Loucy (cell line): ENCODE measurements at regions not wholly inside any gene's neighbourhood (a gene's known extent, or its start where the extent isn't known, plus 50 kb on each side); places are given as distances from the start of the nearest gene placed in this dataset.

Experiments
- H2AFZ ChIP-seq: fragments of 200-600 bp; sonication (generic); 2 replicates; pipeline ENCODE4 v1.6.0; 2016; ENCODE audit warnings: antibody characterized with exemption, mild to moderate bottlenecking, low read length, moderate library complexity
- H3F3A ChIP-seq: fragments of 200-600 bp; 2 replicates; pipeline ENCODE4 v1.6.0; 2016; ENCODE audit warnings: antibody characterized with exemption, low read depth, mild to moderate bottlenecking
- H3K27me3 ChIP-seq: fragments of 200-600 bp; sonication (generic); 2 replicates; pipeline ENCODE4 v1.6.1; 2014; ENCODE audit warnings: low read length, mild to moderate bottlenecking; ENCODE audit not compliant: insufficient read depth, poor library complexity, severe bottlenecking
- H3K36me3 ChIP-seq: fragments of 200-600 bp; sonication (generic); 2 replicates; pipeline ENCODE4 v1.6.1; 2016; ENCODE audit warnings: low read length; ENCODE audit not compliant: insufficient read depth
- H3K4me1 ChIP-seq: fragments of 200-600 bp; sonication (generic); 2 replicates; pipeline ENCODE4 v1.5.1; 2014; ENCODE audit warnings: low read length, mild to moderate bottlenecking; ENCODE audit not compliant: insufficient read depth, poor library complexity, severe bottlenecking
- H3K4me2 ChIP-seq: fragments of 200-600 bp; sonication (generic); 2 replicates; pipeline ENCODE4 v1.6.0; 2014; ENCODE audit warnings: antibody characterized with exemption, low read length, low read depth, mild to moderate bottlenecking; ENCODE audit not compliant: poor library complexity, severe bottlenecking
- H3K4me3 ChIP-seq: fragments of 200-600 bp; sonication (generic); 2 replicates; pipeline ENCODE4 v1.5.1; 2014; ENCODE audit warnings: low read length, mild to moderate bottlenecking, mixed read lengths; ENCODE audit not compliant: poor library complexity, severe bottlenecking
- H3K79me2 ChIP-seq: fragments of 200-600 bp; sonication (generic); 2 replicates; pipeline ENCODE4 v1.6.1; 2014; ENCODE audit warnings: low read length; ENCODE audit not compliant: insufficient read depth
- H3K9ac ChIP-seq: fragments of 200-600 bp; sonication (generic); 2 replicates; pipeline ENCODE4 v1.6.0; 2014; ENCODE audit warnings: mild to moderate bottlenecking, low read depth, low read length, moderate library complexity; ENCODE audit not compliant: poor library complexity, severe bottlenecking
- H3K9me2 ChIP-seq: fragments of 200-600 bp; sonication (generic); replicated peaks from 2 replicates; pipeline ENCODE4 v1.6.1; 2016; ENCODE audit warnings: low read depth, low read length, mixed read lengths
- H3K9me3 ChIP-seq: fragments of 200-600 bp; sonication (generic); 2 replicates; pipeline ENCODE4 v1.6.1; 2014; ENCODE audit warnings: mild to moderate bottlenecking, antibody characterized with exemption, low read length, low read depth; ENCODE audit not compliant: insufficient read depth
- H4K20me1 ChIP-seq: fragments of 200-600 bp; sonication (generic); 2 replicates; pipeline ENCODE4 v1.6.0; 2014; ENCODE audit warnings: antibody characterized with exemption, low read length, mild to moderate bottlenecking; ENCODE audit not compliant: insufficient read depth, poor library complexity, severe bottlenecking
- EZH2phosphoT487 ChIP-seq: fragments of 200-600 bp; IDR thresholded peaks from 2 replicates; pipeline ENCODE4 v1.6.1; 2018; ENCODE audit warnings: antibody characterized with exemption, mild to moderate bottlenecking, moderate library complexity, borderline replicate concordance
- TF ChIP-seq, protein P1 (sequence below): fragments of 200-600 bp; sonication (generic); conservative IDR thresholded peaks from 2 replicates; pipeline ENCODE4 v1.5.1; 2014; ENCODE audit warnings: mild to moderate bottlenecking, antibody characterized with exemption, low read length

DNA sequence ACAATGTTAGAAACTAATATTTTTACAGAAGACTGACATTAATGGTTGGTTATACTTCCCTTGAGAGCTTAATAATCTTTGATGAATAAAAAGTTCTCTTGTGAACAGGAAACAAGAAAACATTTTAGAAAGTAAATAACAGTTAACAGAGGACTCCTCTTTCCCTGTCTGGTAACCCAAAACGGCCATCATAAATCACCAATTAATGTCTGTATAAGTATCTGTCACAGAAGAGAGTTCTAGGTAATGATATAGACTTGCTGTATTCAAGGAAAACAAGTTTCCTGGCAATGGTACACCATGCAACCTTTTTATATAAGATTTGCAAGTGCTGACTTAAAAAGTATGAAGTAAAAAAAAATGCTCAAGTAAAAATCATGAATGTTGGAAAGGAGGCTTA is 426.7 kb downstream of the SOX2 start:
- no peak overlapping the region for H3K4me3 ChIP-seq
- no peaks in the 10 kb centered on the region for H3F3A ChIP-seq
- H4K20me1 ChIP-seq, result no peaks in the 10 kb centered on the region
- no peaks in the 10 kb centered on the region for H3K79me2 ChIP-seq
- H3K9ac ChIP-seq, result no peak overlapping the region
- no peaks in the 10 kb centered on the region for H3K9me3 ChIP-seq
- H3K36me3 ChIP-seq, result no peaks in the 10 kb centered on the region
- H3K9me2 ChIP-seq, result no peaks in the 10 kb centered on the region
- H3K4me2 ChIP-seq, result no peak overlapping the region
- H3K4me1 ChIP-seq, result no peaks in the 10 kb centered on the region
- TF ChIP-seq EZH2phosphoT487, result no peak
- TF ChIP-seq, protein P1, sequence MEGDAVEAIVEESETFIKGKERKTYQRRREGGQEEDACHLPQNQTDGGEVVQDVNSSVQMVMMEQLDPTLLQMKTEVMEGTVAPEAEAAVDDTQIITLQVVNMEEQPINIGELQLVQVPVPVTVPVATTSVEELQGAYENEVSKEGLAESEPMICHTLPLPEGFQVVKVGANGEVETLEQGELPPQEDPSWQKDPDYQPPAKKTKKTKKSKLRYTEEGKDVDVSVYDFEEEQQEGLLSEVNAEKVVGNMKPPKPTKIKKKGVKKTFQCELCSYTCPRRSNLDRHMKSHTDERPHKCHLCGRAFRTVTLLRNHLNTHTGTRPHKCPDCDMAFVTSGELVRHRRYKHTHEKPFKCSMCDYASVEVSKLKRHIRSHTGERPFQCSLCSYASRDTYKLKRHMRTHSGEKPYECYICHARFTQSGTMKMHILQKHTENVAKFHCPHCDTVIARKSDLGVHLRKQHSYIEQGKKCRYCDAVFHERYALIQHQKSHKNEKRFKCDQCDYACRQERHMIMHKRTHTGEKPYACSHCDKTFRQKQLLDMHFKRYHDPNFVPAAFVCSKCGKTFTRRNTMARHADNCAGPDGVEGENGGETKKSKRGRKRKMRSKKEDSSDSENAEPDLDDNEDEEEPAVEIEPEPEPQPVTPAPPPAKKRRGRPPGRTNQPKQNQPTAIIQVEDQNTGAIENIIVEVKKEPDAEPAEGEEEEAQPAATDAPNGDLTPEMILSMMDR, result no peak
- H3K27me3 ChIP-seq, result no peaks in the 10 kb centered on the region
- H2AFZ ChIP-seq, result no peak overlapping the region

DNA sequence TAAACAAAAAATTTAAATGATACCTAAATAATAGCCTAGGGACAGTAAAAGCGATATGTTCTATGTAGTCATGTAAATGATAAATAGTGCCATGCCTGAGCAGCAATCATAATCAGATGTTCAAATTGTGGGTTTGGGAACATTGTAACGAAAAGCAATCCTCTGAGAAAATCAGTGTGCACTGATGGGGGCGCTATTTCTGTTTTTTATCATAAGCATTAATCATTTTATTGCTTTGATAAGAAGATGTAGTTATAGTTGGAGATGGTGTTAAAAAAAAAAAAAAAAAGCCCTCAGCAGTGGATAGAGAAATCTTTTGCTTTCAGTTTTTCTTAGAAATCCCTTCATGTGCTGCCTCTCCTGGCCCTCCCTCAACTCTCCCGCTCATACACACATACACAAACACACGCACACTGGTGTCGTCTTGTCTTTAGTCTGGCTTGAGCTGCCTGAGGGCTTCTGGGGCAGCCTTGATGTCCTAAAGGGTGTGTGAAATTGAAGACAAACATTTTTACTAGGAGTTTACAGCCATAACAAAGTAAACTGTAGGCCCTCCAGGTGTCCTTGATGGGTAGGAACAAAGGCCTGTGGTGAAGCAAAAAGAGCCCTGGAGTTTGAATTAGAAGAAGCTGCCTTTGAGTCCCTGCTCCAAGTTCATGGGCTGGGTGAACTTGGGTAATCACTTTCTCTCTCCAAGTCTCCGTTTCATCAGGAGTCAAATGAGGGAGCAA is 428.1 kb downstream of the SOX2 start:
- Histone ChIP-seq H3K4me3 (no peak overlapping the region), H2AFZ (no peak overlapping the region), H3K9me3 (no peaks in the 10 kb centered on the region), H3K9me2 (no peaks in the 10 kb centered on the region), H3K36me3 (no peaks in the 10 kb centered on the region), H3K27me3 (no peaks in the 10 kb centered on the region), H4K20me1 (no peaks in the 10 kb centered on the region), H3K9ac (no peak overlapping the region), H3K79me2 (no peaks in the 10 kb centered on the region), H3K4me2 (no peak overlapping the region), H3F3A (no peaks in the 10 kb centered on the region), H3K4me1 (no peaks in the 10 kb centered on the region)
- TF ChIP-seq, protein P1, result 0 out of 2 replicates have a peak, but pooled peaks have one; percentile 35
- no peak for TF ChIP-seq EZH2phosphoT487

DNA sequence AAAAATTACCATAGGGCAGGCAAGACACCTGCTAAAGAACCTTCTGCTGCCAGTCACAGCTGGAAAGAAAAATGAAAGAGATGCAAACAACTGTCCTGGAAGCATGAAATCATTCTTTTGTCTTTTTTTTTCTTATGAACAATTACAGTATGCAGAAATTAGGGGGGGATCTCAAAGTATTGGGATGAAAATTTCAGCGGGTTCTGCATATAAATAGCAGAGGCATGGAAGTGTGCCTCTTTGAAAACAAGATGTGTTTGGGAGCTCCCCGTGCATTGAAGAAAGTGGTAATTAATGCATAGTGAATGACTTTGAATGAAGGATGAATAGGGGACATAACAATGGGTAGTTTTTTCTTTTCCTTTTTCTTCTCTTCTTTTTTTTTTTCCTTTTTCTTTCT is 431.2 kb downstream of the SOX2 start:
- no peak overlapping the region for H3K4me2 ChIP-seq
- H3K27me3 ChIP-seq, result no peaks in the 10 kb centered on the region
- H4K20me1 ChIP-seq, result no peaks in the 10 kb centered on the region
- no peak overlapping the region for H3K4me3 ChIP-seq
- no peaks in the 10 kb centered on the region for H3K9me3 ChIP-seq
- H3K9ac ChIP-seq, result no peak overlapping the region
- H3K9me2 ChIP-seq, result no peaks in the 10 kb centered on the region
- H3K79me2 ChIP-seq, result no peaks in the 10 kb centered on the region
- no peaks in the 10 kb centered on the region for H3K4me1 ChIP-seq
- no peaks in the 10 kb centered on the region for H3K36me3 ChIP-seq
- TF ChIP-seq, protein P1, result no peak
- H2AFZ ChIP-seq, result no peak overlapping the region
- no peaks in the 10 kb centered on the region for H3F3A ChIP-seq
